Spleen (tissue), 7 donors: ENCODE measurements at regions not wholly inside any gene's neighbourhood (a gene's known extent, or its start where the extent isn't known, plus 50 kb on each side); places are given as distances from the start of the nearest gene placed in this dataset.

ENCODE experiments used
- CTCF ChIP-seq, 11 experiments: fragments of 200-600 bp in 7 of 11; fragments of 450-650 bp in 4 of 11; sonication (generic) in 4 of 11; IDR thresholded peaks in 8 of 11; conservative IDR thresholded peaks in 3 of 11; 1 replicate in 7 of 11; 2 replicates in 4 of 11; pipeline versions ENCODE4 v1.4.0 to v1.8.0; 2016 to 2021; ENCODE audit warnings: antibody characterized with exemption in 11 of 11, inconsistent platforms in 4 of 11, mild to moderate bottlenecking in 1 of 11
- POLR2A ChIP-seq, 3 donors: fragments of 450-650 bp; IDR thresholded peaks; one replicate each; pipeline ENCODE4 v1.5.1; 2017; ENCODE audit warnings: antibody characterized with exemption in 3 of 3, mild to moderate bottlenecking in 1 of 3
- donor health status: DM: no; HTN: no; CAD: no; lungs with moderate emphysema.
- donor health status: DM: no; HTN: no; CAD: no.
- donor health status: DM: no; HTN: no; CAD: no.

- TF ChIP-seq CTCF (IDR thresholded peaks at IDR 0.05 in 8 of 11, conservative IDR thresholded peaks at IDR 0.05 in 3 of 11) (no peak), POLR2A (IDR thresholded peaks at IDR 0.05) (no peak)
These were observed 664.6 kb upstream of the CA10 start for GRCh38 chr17:52823155-52823554.
